Upper lobe of right lung (tissue), 1 donor: ENCODE measurements at regions not wholly inside any gene's neighbourhood (a gene's known extent, or its start where the extent isn't known, plus 50 kb on each side); places are given as distances from the start of the nearest gene placed in this dataset.

Experiments used
- ATAC-seq: fragments of 200-7000 bp; cut with Tn5 transposase; one replicate; pipeline ENCODE4 v1.9.1; 2020; ENCODE audit warnings: mild to moderate bottlenecking, moderate library complexity
- DNase-seq: peaks from one replicate; pipeline ENCODE4 v3.0.0-alpha.2; 2020
- H3K27ac ChIP-seq: fragments of 200-600 bp; one replicate; pipeline ENCODE4 v1.8.0; 2022
- H3K27me3 ChIP-seq: fragments of 200-600 bp; one replicate; pipeline ENCODE4 v1.8.0; 2022; ENCODE audit warnings: mild to moderate bottlenecking
- H3K36me3 ChIP-seq: fragments of 200-600 bp; one replicate; pipeline ENCODE4 v1.8.0; 2022
- H3K4me1 ChIP-seq: fragments of 200-600 bp; one replicate; pipeline ENCODE4 v1.8.0; 2022
- H3K4me3 ChIP-seq: fragments of 200-600 bp; one replicate; pipeline ENCODE4 v1.8.0; 2022; ENCODE audit warnings: mild to moderate bottlenecking
- H3K9me3 ChIP-seq: fragments of 200-600 bp; one replicate; pipeline ENCODE4 v1.8.0; 2022
- intact Hi-C: fragments of 100-400 bp; cut with DNase I; formaldehyde crosslinking; loops from one replicate; pipeline ENCODE4 v1.11.0; 2022
- TF ChIP-seq, protein P1 (sequence below): fragments of 200-600 bp; IDR thresholded peaks from one replicate; pipeline ENCODE4 v1.8.0; 2022; ENCODE audit warnings: antibody characterized with exemption
- donor health status: DM: no; HTN: yes; CAD: no; lungs with severe emphysema.

DNA sequence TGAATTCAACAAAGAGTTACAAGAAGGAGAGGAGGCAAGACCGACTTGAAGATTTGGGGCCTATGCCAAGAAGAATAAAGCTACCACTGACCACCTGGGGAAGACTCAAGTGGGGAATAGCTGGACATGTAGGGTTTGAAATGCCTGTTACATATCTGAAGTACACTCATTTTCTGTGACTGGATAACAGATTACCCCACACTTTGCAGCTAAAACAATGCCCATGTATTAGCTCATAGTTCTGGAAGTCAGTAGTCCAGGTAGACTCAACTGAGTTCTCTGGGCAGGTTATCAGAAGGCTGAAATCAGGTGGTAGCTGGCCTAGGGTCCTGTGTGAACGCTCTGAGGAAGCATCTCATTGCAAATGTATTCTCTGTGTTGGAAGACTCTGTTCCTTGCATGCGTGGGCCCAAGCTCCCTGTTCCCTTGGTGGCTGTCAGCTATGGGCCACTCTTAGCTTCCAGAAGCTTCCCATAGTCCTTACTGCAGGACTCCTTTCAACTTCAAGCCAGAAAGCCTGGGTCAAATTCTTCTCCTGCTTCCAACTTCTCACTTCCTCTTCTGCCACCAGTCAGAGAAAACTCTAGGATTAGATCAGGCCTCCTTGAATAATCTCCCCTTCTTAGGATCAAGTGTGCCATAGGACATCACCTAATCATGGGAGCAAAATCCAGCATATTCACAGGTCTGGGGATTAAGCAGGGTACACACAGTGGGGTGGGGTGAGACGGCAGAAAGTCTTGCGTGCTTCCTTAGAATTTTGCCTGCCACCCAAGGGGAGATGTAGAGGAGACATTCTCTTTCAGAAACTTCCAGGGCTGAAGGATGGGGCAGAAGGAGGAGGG lies 187.8 kb downstream of the SHQ1 start:
- DNase-seq (no peak), ATAC-seq (no peak)
- intact Hi-C loops: no loop called here
- no peaks in the 10 kb centered on the region for H3K36me3 ChIP-seq
- no peaks in the 10 kb centered on the region for H3K9me3 ChIP-seq
- TF ChIP-seq, protein P1, sequence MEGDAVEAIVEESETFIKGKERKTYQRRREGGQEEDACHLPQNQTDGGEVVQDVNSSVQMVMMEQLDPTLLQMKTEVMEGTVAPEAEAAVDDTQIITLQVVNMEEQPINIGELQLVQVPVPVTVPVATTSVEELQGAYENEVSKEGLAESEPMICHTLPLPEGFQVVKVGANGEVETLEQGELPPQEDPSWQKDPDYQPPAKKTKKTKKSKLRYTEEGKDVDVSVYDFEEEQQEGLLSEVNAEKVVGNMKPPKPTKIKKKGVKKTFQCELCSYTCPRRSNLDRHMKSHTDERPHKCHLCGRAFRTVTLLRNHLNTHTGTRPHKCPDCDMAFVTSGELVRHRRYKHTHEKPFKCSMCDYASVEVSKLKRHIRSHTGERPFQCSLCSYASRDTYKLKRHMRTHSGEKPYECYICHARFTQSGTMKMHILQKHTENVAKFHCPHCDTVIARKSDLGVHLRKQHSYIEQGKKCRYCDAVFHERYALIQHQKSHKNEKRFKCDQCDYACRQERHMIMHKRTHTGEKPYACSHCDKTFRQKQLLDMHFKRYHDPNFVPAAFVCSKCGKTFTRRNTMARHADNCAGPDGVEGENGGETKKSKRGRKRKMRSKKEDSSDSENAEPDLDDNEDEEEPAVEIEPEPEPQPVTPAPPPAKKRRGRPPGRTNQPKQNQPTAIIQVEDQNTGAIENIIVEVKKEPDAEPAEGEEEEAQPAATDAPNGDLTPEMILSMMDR: no peak
- peaks cover 5% of the 10 kb centered on the region for H3K27me3 ChIP-seq
- H3K4me1 ChIP-seq: no peaks in the 10 kb centered on the region
- no peak overlapping the region for H3K27ac ChIP-seq
- H3K4me3 ChIP-seq: no peak overlapping the region

DNA sequence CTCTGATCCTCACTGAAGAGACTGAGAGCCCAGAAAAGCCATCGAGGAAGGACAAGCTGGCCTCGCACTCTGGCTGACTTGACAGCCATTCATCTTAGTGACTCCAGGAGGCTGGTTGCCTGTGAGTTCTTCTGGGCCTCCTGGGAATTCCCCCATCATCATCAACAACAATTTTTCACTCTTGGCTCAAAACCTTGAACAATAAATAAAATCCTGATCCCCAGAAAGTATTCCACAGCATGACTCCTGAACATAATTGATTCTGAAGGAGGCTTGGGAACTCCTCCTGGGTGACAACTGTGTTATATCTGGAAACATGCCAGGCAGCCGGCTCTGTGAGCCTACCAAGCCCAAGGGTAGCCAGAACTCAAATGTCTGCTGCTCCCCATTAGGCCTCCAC lies 188.6 kb downstream of the SHQ1 start:
- TF ChIP-seq, protein P1: no peak
- DNase-seq (no peak), ATAC-seq (no peak)
- Histone ChIP-seq H3K9me3 (no peaks in the 10 kb centered on the region), H3K27ac (no peak overlapping the region), H3K4me3 (no peak overlapping the region), H3K4me1 (peaks cover 6% of the 10 kb centered on the region), H3K36me3 (no peaks in the 10 kb centered on the region), H3K27me3 (peaks cover 12% of the 10 kb centered on the region)
- intact Hi-C loops: no loop called here

DNA sequence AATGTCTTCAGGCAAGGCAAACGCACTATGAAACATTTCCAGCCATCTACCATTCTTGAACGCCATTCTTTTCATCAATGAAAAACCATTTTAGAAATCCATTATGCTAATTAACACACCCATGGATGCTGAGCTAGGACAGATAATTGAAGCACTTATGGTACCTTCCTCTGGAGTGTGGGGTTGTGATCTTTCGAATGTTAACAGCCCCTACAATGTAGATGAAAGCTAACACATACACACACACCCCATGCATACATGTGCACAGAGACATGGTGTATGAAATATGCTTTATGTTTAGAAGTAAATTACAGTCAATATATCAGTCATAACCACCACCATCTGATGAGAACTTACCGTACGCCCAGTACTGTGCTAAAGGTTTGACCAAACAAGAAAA lies 189.1 kb downstream of the SHQ1 start:
- Histone ChIP-seq H3K9me3 (no peaks in the 10 kb centered on the region), H3K4me3 (no peak overlapping the region), H3K36me3 (no peaks in the 10 kb centered on the region), H3K4me1 (peaks cover 6% of the 10 kb centered on the region), H3K27ac (no peak overlapping the region), H3K27me3 (peaks cover 12% of the 10 kb centered on the region)
- DNase-seq (no peak), ATAC-seq (no peak)
- TF ChIP-seq, protein P1: no peak
- intact Hi-C loops: no loop called here

DNA sequence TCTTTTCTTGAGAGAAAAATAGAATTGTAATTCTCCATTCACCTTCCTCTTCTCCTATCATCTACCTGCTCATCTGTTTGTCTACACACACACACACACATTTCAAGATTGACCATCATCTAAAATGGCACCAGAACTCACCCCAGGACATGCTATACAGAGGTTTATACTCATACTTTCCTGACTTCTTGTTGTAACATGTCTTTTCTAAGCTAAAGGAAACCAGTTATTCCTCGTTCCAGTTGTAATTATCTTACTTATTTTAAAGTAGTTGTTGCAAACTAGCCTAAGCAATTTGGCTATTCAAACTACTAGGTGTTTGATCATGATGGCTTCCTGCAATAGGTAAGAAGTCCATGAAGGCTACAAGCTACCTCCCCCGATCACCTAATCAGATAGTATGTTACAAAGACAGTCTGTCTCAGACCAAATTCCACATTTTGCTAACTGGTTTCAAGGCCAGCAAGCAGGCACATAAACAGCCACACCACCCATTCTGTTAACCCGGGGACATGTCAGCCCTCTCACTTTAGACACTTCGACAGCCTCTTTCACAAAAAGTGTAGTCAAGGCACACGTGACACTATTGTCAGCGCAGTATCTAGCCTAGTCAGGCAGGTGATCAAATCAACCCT lies 189.7 kb downstream of the SHQ1 start:
- intact Hi-C loops: no loop called here

DNA sequence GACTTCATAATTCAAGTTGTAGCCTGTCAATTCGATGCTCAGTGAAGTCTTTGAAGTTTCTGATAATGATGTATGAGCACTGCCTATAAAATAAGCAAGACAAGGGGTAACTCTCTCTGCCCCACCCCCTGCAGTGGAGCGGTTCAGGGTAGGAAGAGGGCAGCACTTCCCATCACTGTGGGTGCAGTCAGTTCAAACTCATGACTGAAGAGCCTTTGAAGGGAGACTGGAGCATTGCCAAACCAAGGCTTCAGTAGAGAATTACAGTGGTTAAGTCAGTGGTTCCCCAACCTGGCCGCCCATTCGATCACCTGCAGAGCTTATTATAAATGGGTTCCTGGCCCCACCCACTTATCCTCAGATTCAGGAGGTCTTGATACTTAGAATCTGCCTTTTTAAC lies 190.6 kb downstream of the SHQ1 start:
- ATAC-seq (no peak), DNase-seq (no peak)
- H3K4me1 ChIP-seq: peaks cover 6% of the 10 kb centered on the region
- H3K4me3 ChIP-seq: no peak overlapping the region
- TF ChIP-seq, protein P1: no peak
- no peak overlapping the region for H3K27ac ChIP-seq
- H3K36me3 ChIP-seq: no peaks in the 10 kb centered on the region
- intact Hi-C loops: no loop called here
- H3K9me3 ChIP-seq: no peaks in the 10 kb centered on the region
- peaks cover 12% of the 10 kb centered on the region for H3K27me3 ChIP-seq

More for the DNA sequence above, 189.7 kb downstream of the SHQ1 start:
- TF ChIP-seq, protein P1: no peak
- Histone ChIP-seq H3K27ac (no peak overlapping the region), H3K4me3 (no peak overlapping the region), H3K4me1 (peaks cover 6% of the 10 kb centered on the region), H3K27me3 (peaks cover 12% of the 10 kb centered on the region), H3K36me3 (no peaks in the 10 kb centered on the region), H3K9me3 (no peaks in the 10 kb centered on the region)
- ATAC-seq (no peak), DNase-seq (no peak)
